Upper lobe of right lung (tissue), 1 donor: ENCODE measurements at regions not wholly inside any gene's neighbourhood (a gene's known extent, or its start where the extent isn't known, plus 50 kb on each side); places are given as distances from the start of the nearest gene placed in this dataset.

Experiments used
- ATAC-seq: fragments of 200-7000 bp; cut with Tn5 transposase; one replicate; pipeline ENCODE4 v1.9.1; 2020; ENCODE audit warnings: mild to moderate bottlenecking, moderate library complexity
- DNase-seq: peaks from one replicate; pipeline ENCODE4 v3.0.0-alpha.2; 2020
- H3K27ac ChIP-seq: fragments of 200-600 bp; one replicate; pipeline ENCODE4 v1.8.0; 2022
- H3K27me3 ChIP-seq: fragments of 200-600 bp; one replicate; pipeline ENCODE4 v1.8.0; 2022; ENCODE audit warnings: mild to moderate bottlenecking
- H3K36me3 ChIP-seq: fragments of 200-600 bp; one replicate; pipeline ENCODE4 v1.8.0; 2022
- H3K4me1 ChIP-seq: fragments of 200-600 bp; one replicate; pipeline ENCODE4 v1.8.0; 2022
- H3K4me3 ChIP-seq: fragments of 200-600 bp; one replicate; pipeline ENCODE4 v1.8.0; 2022; ENCODE audit warnings: mild to moderate bottlenecking
- H3K9me3 ChIP-seq: fragments of 200-600 bp; one replicate; pipeline ENCODE4 v1.8.0; 2022
- CTCF ChIP-seq: fragments of 200-600 bp; IDR thresholded peaks from one replicate; pipeline ENCODE4 v1.8.0; 2022; ENCODE audit warnings: antibody characterized with exemption
- intact Hi-C: fragments of 100-400 bp; cut with DNase I; formaldehyde crosslinking; loops from one replicate; pipeline ENCODE4 v1.11.0; 2022
- donor health status: DM: no; HTN: yes; CAD: no; lungs with severe emphysema.

GRCh38 chr9:108761655-108762347 is 94.0 kb downstream of the ACTL7B start:
- Histone ChIP-seq H3K27me3 (no peaks in the 10 kb centered on the region), H3K9me3 (no peaks in the 10 kb centered on the region), H3K27ac (no peak overlapping the region), H3K4me1 (peaks cover 6% of the 10 kb centered on the region), H3K4me3 (no peak overlapping the region), H3K36me3 (no peaks in the 10 kb centered on the region)
- DNase-seq (no peak), ATAC-seq (peak; percentile 91)
- TF ChIP-seq CTCF: peak; percentile 90
- intact Hi-C loops: no loop called here

- no peak for ATAC-seq
- H3K36me3 ChIP-seq: no peaks in the 10 kb centered on the region
- TF ChIP-seq CTCF: no peak
These were observed 94.9 kb downstream of the ACTL7B start for GRCh38 chr9:108760841-108761240.

GRCh38 chr9:108759835-108760234 is 96.0 kb downstream of the ACTL7B start:
- DNase-seq (no peak), ATAC-seq (no peak)
- no peak overlapping the region for H3K4me3 ChIP-seq
- no peaks in the 10 kb centered on the region for H3K9me3 ChIP-seq
- TF ChIP-seq CTCF: no peak
- H3K36me3 ChIP-seq: no peaks in the 10 kb centered on the region
- intact Hi-C loops: no loop called here
- no peaks in the 10 kb centered on the region for H3K27me3 ChIP-seq
- H3K27ac ChIP-seq: no peak overlapping the region
- H3K4me1 ChIP-seq: peaks cover 6% of the 10 kb centered on the region

More at GRCh38 chr9:108760841-108761240, 94.9 kb downstream of the ACTL7B start:
- Histone ChIP-seq H3K27ac (no peak overlapping the region), H3K4me1 (peaks cover 6% of the 10 kb centered on the region), H3K9me3 (no peaks in the 10 kb centered on the region), H3K27me3 (no peaks in the 10 kb centered on the region), H3K4me3 (no peak overlapping the region)
- intact Hi-C loops: no loop called here
- DNase-seq: no peak

GRCh38 chr9:108759399-108759798 is 96.4 kb downstream of the ACTL7B start:
- Histone ChIP-seq H3K9me3 (no peaks in the 10 kb centered on the region), H3K27me3 (no peaks in the 10 kb centered on the region), H3K4me3 (no peak overlapping the region), H3K27ac (no peak overlapping the region), H3K36me3 (no peaks in the 10 kb centered on the region), H3K4me1 (peaks cover 6% of the 10 kb centered on the region)
- DNase-seq: no peak
- no peak for TF ChIP-seq CTCF
- ATAC-seq: no peak
- intact Hi-C loops: no loop called here

GRCh38 chr9:108756746-108757490 is 98.9 kb downstream of the ACTL7B start:
- no peak for DNase-seq
- no peak overlapping the region for H3K4me3 ChIP-seq
- H3K4me1 ChIP-seq: peaks cover 6% of the 10 kb centered on the region
- H3K36me3 ChIP-seq: no peaks in the 10 kb centered on the region
- intact Hi-C loops: no loop called here
- ATAC-seq: no peak
- no peak overlapping the region for H3K27ac ChIP-seq
- no peaks in the 10 kb centered on the region for H3K9me3 ChIP-seq
- H3K27me3 ChIP-seq: no peaks in the 10 kb centered on the region
- no peak for TF ChIP-seq CTCF
